ENCODE measurements at regions not wholly inside any gene's neighbourhood (a gene's known extent, or its start where the extent isn't known, plus 50 kb on each side); places are given as distances from the start of the nearest gene placed in this dataset.
"Not testable (repeated sequence)": the region's sequence is repeated elsewhere in the genome, so short reads cannot be mapped to it uniquely, and the experiment has no call there.

GRCh38 chr5:126233256-126233655 lies 190.0 kb upstream of the GRAMD2B start:
- no peak for DNase-seq

- DNase-seq: peak; percentile 3 to 5
These were observed 188.5 kb upstream of the GRAMD2B start for GRCh38 chr5:126234563-126235195.

GRCh38 chr5:126235628-126236027 lies 187.6 kb upstream of the GRAMD2B start:
- no peak for DNase-seq

- DNase-seq: no peak
These were observed 186.2 kb upstream of the GRAMD2B start for GRCh38 chr5:126236994-126237393.

- DNase-seq: no peak
These were observed 174.6 kb upstream of the GRAMD2B start for GRCh38 chr5:126248611-126249010.

- DNase-seq: no peak
These were observed 172.2 kb upstream of the GRAMD2B start for GRCh38 chr5:126251024-126251423.

- DNase-seq: no peak
These were observed 169.8 kb upstream of the GRAMD2B start for GRCh38 chr5:126253406-126253805.

- no peak for DNase-seq
These were observed 159.5 kb upstream of the GRAMD2B start for GRCh38 chr5:126263591-126264184.

- no peak for DNase-seq
These were observed 157.3 kb upstream of the GRAMD2B start for GRCh38 chr5:126265917-126266316.

- no peak for DNase-seq
These were observed 155.8 kb upstream of the GRAMD2B start for GRCh38 chr5:126267438-126267837.

GRCh38 chr5:126268697-126269315 lies 154.4 kb upstream of the GRAMD2B start:
- DNase-seq: no peak

- DNase-seq: no peak
These were observed 153.7 kb upstream of the GRAMD2B start for GRCh38 chr5:126269511-126269910.

GRCh38 chr5:126271141-126271540 lies 152.1 kb upstream of the GRAMD2B start:
- DNase-seq: no peak

GRCh38 chr5:126274076-126274762 lies 149.0 kb upstream of the GRAMD2B start:
- DNase-seq: peak; percentile 42 to 49

- DNase-seq: no peak
These were observed 148.5 kb upstream of the GRAMD2B start for GRCh38 chr5:126274763-126275125.

GRCh38 chr5:126277762-126278161 lies 145.4 kb upstream of the GRAMD2B start:
- DNase-seq: no peak

- DNase-seq: no peak
These were observed 142.9 kb upstream of the GRAMD2B start for GRCh38 chr5:126280343-126280742.

- no peak for DNase-seq
These were observed 142.4 kb upstream of the GRAMD2B start for GRCh38 chr5:126280846-126281245.

- DNase-seq: no peak
These were observed 138.1 kb upstream of the GRAMD2B start for GRCh38 chr5:126284977-126285696.

GRCh38 chr5:126296121-126296520 lies 127.1 kb upstream of the GRAMD2B start:
- not testable (repeated sequence) for DNase-seq

GRCh38 chr5:126300293-126300692 lies 122.9 kb upstream of the GRAMD2B start:
- DNase-seq: no peak

GRCh38 chr5:126301056-126301455 lies 122.2 kb upstream of the GRAMD2B start:
- DNase-seq: no peak

- DNase-seq: no peak
These were observed 113.3 kb upstream of the GRAMD2B start for GRCh38 chr5:126309860-126310259.
